ENCODE measurements at regions not wholly inside any gene's neighbourhood (a gene's known extent, or its start where the extent isn't known, plus 50 kb on each side); places are given as distances from the start of the nearest gene placed in this dataset.

GRCh38 chr15:29452881-29453731, 183.5 kb upstream of the NSMCE3 start:
- Histone ChIP-seq H3K4me3 (no peak overlapping the region), H3K36me3 (no peaks in the 10 kb centered on the region), H3K4me1 (ENCODE audit: insufficient read depth) (no peaks in the 10 kb centered on the region), H3K9me3 (no peaks in the 10 kb centered on the region), H3K27me3 (no peaks in the 10 kb centered on the region), H3K27ac (no peak overlapping the region)
- DNase-seq: no peak
- intact Hi-C loops (cut with DNase I): no loop called here
- TF ChIP-seq EP300 (IDR thresholded peaks at IDR 0.05) (no peak), POLR2A (IDR thresholded peaks at IDR 0.05) (no peak), CTCF (IDR thresholded peaks at IDR 0.05) (no peak)
- WGBS, 3 donors: 22 to 25% (median 25%) methylated on average over 16 of the region's 16 CpGs

GRCh38 chr15:29451201-29451781, 181.7 kb upstream of the NSMCE3 start:
- Histone ChIP-seq H3K4me1 (ENCODE audit: insufficient read depth) (no peaks in the 10 kb centered on the region), H3K27me3 (no peaks in the 10 kb centered on the region), H3K36me3 (no peaks in the 10 kb centered on the region), H3K9me3 (no peaks in the 10 kb centered on the region), H3K4me3 (no peak overlapping the region), H3K27ac (no peak overlapping the region)
- WGBS, 3 donors: 49 to 60% (median 49%) methylated on average over 18 of the region's 18 CpGs
- no peak for DNase-seq
- intact Hi-C loops (cut with DNase I): no loop called here
- no peak for TF ChIP-seq POLR2A (IDR thresholded peaks at IDR 0.05)
- TF ChIP-seq EP300 (IDR thresholded peaks at IDR 0.05): no peak
- no peak for TF ChIP-seq CTCF (IDR thresholded peaks at IDR 0.05)

GRCh38 chr15:29449136-29449535, 179.5 kb upstream of the NSMCE3 start:
- intact Hi-C loops (cut with DNase I): no loop called here
- DNase-seq: no peak
- Histone ChIP-seq H3K27me3 (no peaks in the 10 kb centered on the region), H3K4me1 (ENCODE audit: insufficient read depth) (no peaks in the 10 kb centered on the region), H3K36me3 (no peaks in the 10 kb centered on the region), H3K4me3 (no peak overlapping the region), H3K27ac (no peak overlapping the region), H3K9me3 (no peaks in the 10 kb centered on the region)
- TF ChIP-seq POLR2A (IDR thresholded peaks at IDR 0.05) (no peak), EP300 (IDR thresholded peaks at IDR 0.05) (no peak), CTCF (IDR thresholded peaks at IDR 0.05) (no peak)
- 43 to 48% (median 47%) methylated on average over 2 of the region's 2 CpGs for WGBS, 3 donors

GRCh38 chr15:29448320-29448719, 178.7 kb upstream of the NSMCE3 start:
- H3K27ac ChIP-seq: no peak overlapping the region
- H3K4me1 ChIP-seq (ENCODE audit: insufficient read depth): no peaks in the 10 kb centered on the region
- no peak for TF ChIP-seq POLR2A (IDR thresholded peaks at IDR 0.05)
- TF ChIP-seq CTCF (IDR thresholded peaks at IDR 0.05): no peak
- no peak for TF ChIP-seq EP300 (IDR thresholded peaks at IDR 0.05)
- no peaks in the 10 kb centered on the region for H3K36me3 ChIP-seq
- H3K4me3 ChIP-seq: no peak overlapping the region
- intact Hi-C loops (cut with DNase I): no loop called here
- DNase-seq: no peak
- H3K9me3 ChIP-seq: no peaks in the 10 kb centered on the region
- 71 to 85% (median 73%) methylated on average over 4 of the region's 4 CpGs for WGBS, 3 donors
- H3K27me3 ChIP-seq: no peaks in the 10 kb centered on the region

Measured in ovary (tissue), 7 donors.